HCT116 (cell line): ENCODE measurements at regions not wholly inside any gene's neighbourhood (a gene's known extent, or its start where the extent isn't known, plus 50 kb on each side); places are given as distances from the start of the nearest gene placed in this dataset.

Source experiments
- ATAC-seq: fragments of 200-7000 bp; cut with Tn5 transposase; 2 replicates; pipeline ENCODE4 v1.9.1; 2020; ENCODE audit warnings: mild to moderate bottlenecking, moderate library complexity
- BruUV-seq: library from RNA; stranded (reverse); fragments of 400-500 nt; replicated peaks from 2 replicates; lab custom pipeline; 2021; lab: Mats Ljungman, UMichigan
- CTCF ChIA-PET: fragments of 300-600 bp; sonication (Branson Sonifier 250); formaldehyde crosslinking; loops from one replicate; lab custom pipeline; 2021; ENCODE audit warnings: antibody characterized with exemption; lab: Charles Lee
- POLR2A ChIA-PET: fragments of 300-600, 350-600 bp; sonication (Branson Sonifier 250); formaldehyde crosslinking; loops from one replicate; lab custom pipeline; 2021; ENCODE audit warnings: antibody characterized with exemption; lab: Charles Lee
- RAD21 ChIA-PET, 2 experiments: fragments of 300-600 bp; sonication (Branson Sonifier 250); formaldehyde crosslinking; loops; one replicate each; lab custom pipeline; 2023; ENCODE audit warnings: low total read pairs in 2 of 2; ENCODE audit not compliant: uncharacterized antibody in 2 of 2, unreplicated experiment in 2 of 2, low non-redundant PET in 1 of 2; lab: Charles Lee
- DNase-seq: peaks from one replicate; pipeline ENCODE4 v3.0.0-alpha.2; 2010; ENCODE audit warnings: low read depth, low spot score
- H2AFZ ChIP-seq: fragments of 200-600 bp; shearing (Covaris generic), sonication (generic); 2 replicates; pipeline ENCODE4 v1.6.1; 2017; ENCODE audit warnings: low read depth, mixed run types, mixed read lengths, antibody characterized with exemption, low read length; ENCODE audit not compliant: poor library complexity, severe bottlenecking
- H3K27ac ChIP-seq: 2 replicates; pipeline ENCODE4 v1.5.1; 2012; ENCODE audit warnings: low read depth, low read length
- H3K27me3 ChIP-seq: fragments of 200-600 bp; sonication (generic); 2 replicates; pipeline ENCODE4 v1.6.1; 2016; ENCODE audit warnings: mixed run types, low read length, mixed read lengths; ENCODE audit not compliant: insufficient read depth
- H3K36me3 ChIP-seq, 2 experiments: fragments of 200-500 bp in 1 of 2; fragments of 200-600 bp in 1 of 2; sonication (Bioruptor generic) in 1 of 2; sonication (generic) in 1 of 2; 2 replicates each; pipeline versions ENCODE4 v1.5.1 to v1.6.1; 2014 to 2016; ENCODE audit warnings: low read length in 2 of 2, inconsistent platforms in 1 of 2, mixed read lengths in 1 of 2, mixed run types in 1 of 2; ENCODE audit not compliant: insufficient read depth in 2 of 2, control insufficient read depth in 1 of 2
- H3K4me1 ChIP-seq, 2 experiments: fragments of 200-600 bp in 1 of 2; sonication (generic) in 1 of 2; 2 replicates each; pipeline versions ENCODE4 v1.5.1 to v1.6.1; 2012 to 2017; ENCODE audit warnings: low read length in 2 of 2, inconsistent platforms in 1 of 2, mild to moderate bottlenecking in 1 of 2, mixed read lengths in 1 of 2, mixed run types in 1 of 2, moderate library complexity in 1 of 2; ENCODE audit not compliant: insufficient read depth in 2 of 2, control insufficient read depth in 1 of 2
- H3K4me2 ChIP-seq: fragments of 200-600 bp; sonication (generic); 2 replicates; pipeline ENCODE4 v1.6.1; 2017; ENCODE audit warnings: mixed run types, low read length, mixed read lengths
- H3K4me3 ChIP-seq, 2 experiments: fragments of 200-600 bp in 1 of 2; sonication (generic) in 1 of 2; replicated peaks in 1 of 2; 2 replicates each; pipeline ENCODE4 v1.5.1; 2011 to 2016; ENCODE audit warnings: low read length in 2 of 2, control low read depth in 1 of 2, low read depth in 1 of 2, mild to moderate bottlenecking in 1 of 2, mixed read lengths in 1 of 2, mixed run types in 1 of 2
- H3K79me2 ChIP-seq: fragments of 200-600 bp; sonication (generic); 2 replicates; pipeline ENCODE4 v1.6.1; 2017; ENCODE audit warnings: mild to moderate bottlenecking, mixed run types, low read length, moderate library complexity, mixed read lengths; ENCODE audit not compliant: insufficient read depth
- H3K9ac ChIP-seq: fragments of 200-600 bp; sonication (generic); 2 replicates; pipeline ENCODE4 v1.6.1; 2016; ENCODE audit warnings: low read length, mixed read lengths
- H3K9me2 ChIP-seq: fragments of 200-600 bp; sonication (generic), shearing (Covaris generic); 2 replicates; pipeline ENCODE4 v1.6.1; 2017; ENCODE audit warnings: mixed run types, mild to moderate bottlenecking, moderate library complexity; ENCODE audit not compliant: insufficient read depth
- H3K9me3 ChIP-seq, 2 experiments: fragments of 200-500 bp in 1 of 2; fragments of 200-600 bp in 1 of 2; sonication (Bioruptor generic) in 1 of 2; sonication (generic) in 1 of 2; 2 replicates each; pipeline ENCODE4 v1.6.1; 2014 to 2017; ENCODE audit warnings: low read length in 2 of 2, mixed read lengths in 2 of 2, inconsistent platforms in 1 of 2, low read depth in 1 of 2, mild to moderate bottlenecking in 1 of 2, mixed run types in 1 of 2, moderate library complexity in 1 of 2; ENCODE audit not compliant: control insufficient read depth in 1 of 2, insufficient read depth in 1 of 2
- H4K20me1 ChIP-seq: fragments of 200-600 bp; sonication (generic), shearing (Covaris generic); 2 replicates; pipeline ENCODE4 v1.6.1; 2017; ENCODE audit warnings: mixed run types, mild to moderate bottlenecking, moderate library complexity; ENCODE audit not compliant: insufficient read depth
- ATF3 ChIP-seq: IDR thresholded peaks from 2 replicates; pipeline ENCODE4 v1.6.1; 2012
- CBX3 ChIP-seq: IDR thresholded peaks from 2 replicates; pipeline ENCODE4 v1.6.1; 2012; ENCODE audit warnings: low read depth
- CEBPB ChIP-seq: IDR thresholded peaks from 2 replicates; pipeline ENCODE4 v1.6.1; 2012; ENCODE audit warnings: low read depth
- CTCF ChIP-seq, 3 experiments: fragments of 200-600 bp in 1 of 3; sonication (generic) in 1 of 3; IDR thresholded peaks in 2 of 3; conservative IDR thresholded peaks in 1 of 3; 2 replicates each; pipeline ENCODE4 v1.5.1; 2012 to 2017; ENCODE audit warnings: low read depth in 2 of 3, low read length in 2 of 3, antibody characterized with exemption in 1 of 3, borderline replicate concordance in 1 of 3, control low read depth in 1 of 3, mild to moderate bottlenecking in 1 of 3, mixed read lengths in 1 of 3, mixed run types in 1 of 3, moderate library complexity in 1 of 3; ENCODE audit not compliant: insufficient read depth in 1 of 3
- EGR1 ChIP-seq: IDR thresholded peaks from 2 replicates; pipeline ENCODE4 v1.6.1; 2012; ENCODE audit warnings: low read depth
- ELF1 ChIP-seq: IDR thresholded peaks from 2 replicates; pipeline ENCODE4 v1.6.1; 2012; ENCODE audit warnings: low read depth, borderline replicate concordance
- EZH2 ChIP-seq: fragments of 200-600 bp; sonication (generic); IDR thresholded peaks from 2 replicates; pipeline ENCODE4 v1.6.1; 2017; ENCODE audit warnings: antibody characterized with exemption, mixed run types
- EZH2phosphoT487 ChIP-seq: fragments of 200-600 bp; IDR thresholded peaks from 2 replicates; pipeline ENCODE4 v1.6.1; 2018; ENCODE audit warnings: antibody characterized with exemption, borderline replicate concordance
- FOSL1 ChIP-seq: IDR thresholded peaks from 2 replicates; pipeline ENCODE4 v1.6.1; 2012; ENCODE audit warnings: low read depth
- MAX ChIP-seq: IDR thresholded peaks from 2 replicates; pipeline ENCODE4 v1.6.1; 2012
- POLR2A ChIP-seq: IDR thresholded peaks from 2 replicates; pipeline ENCODE4 v1.7.0; 2011; ENCODE audit warnings: borderline replicate concordance; ENCODE audit not compliant: insufficient read depth, insufficient read length; ENCODE audit errors: extremely low read depth
- REST ChIP-seq: IDR thresholded peaks from 2 replicates; pipeline ENCODE4 v1.6.1; 2012; ENCODE audit warnings: low read depth
- SIN3A ChIP-seq: IDR thresholded peaks from 2 replicates; pipeline ENCODE4 v1.6.1; 2012; ENCODE audit warnings: low read depth
- SP1 ChIP-seq: IDR thresholded peaks from 2 replicates; pipeline ENCODE4 v1.6.1; 2012; ENCODE audit warnings: low read depth
- SRF ChIP-seq: IDR thresholded peaks from 2 replicates; pipeline ENCODE4 v1.6.1; 2012; ENCODE audit warnings: low read depth
- YY1 ChIP-seq: IDR thresholded peaks from 2 replicates; pipeline ENCODE4 v1.6.1; 2011; ENCODE audit warnings: low read length, low read depth, moderate library complexity, mild to moderate bottlenecking; ENCODE audit not compliant: insufficient replicate concordance; ENCODE audit errors: extremely low read depth
- ZFX ChIP-seq: fragments of 450-650 bp; IDR thresholded peaks from 2 replicates; pipeline ENCODE4 v1.6.1; 2017
- intact Hi-C: fragments of 100-400 bp; cut with micrococcal nuclease; formaldehyde crosslinking; loops from 2 replicates; pipeline ENCODE4 v1.10.0; 2022

- TF ChIP-seq REST (no peak), MAX (no peak), ZFX (no peak), SP1 (no peak), YY1 (no peak)
Measured at GRCh38 chr5:159426694-159427093, 96.4 kb upstream of the IL12B start (continued).

- H3K4me3 ChIP-seq: no peak overlapping the region
- CTCF ChIA-PET: no interaction called here
- H3K9ac ChIP-seq: no peak overlapping the region
- DNase-seq (no peak), ATAC-seq (no peak)
- RAD21 ChIA-PET: no interaction called here
- no peaks in the 10 kb centered on the region for H4K20me1 ChIP-seq
- no peaks in the 10 kb centered on the region for H3K79me2 ChIP-seq
- H3K9me3 ChIP-seq: no peaks in the 10 kb centered on the region
- H2AFZ ChIP-seq: no peak overlapping the region
- no peaks in the 10 kb centered on the region for H3K36me3 ChIP-seq
- H3K4me2 ChIP-seq: no peak overlapping the region
- BruUV-seq: no TSS peak
- H3K27me3 ChIP-seq: no peaks in the 10 kb centered on the region
- H3K27ac ChIP-seq: no peak overlapping the region
- POLR2A ChIA-PET: no interaction called here
- intact Hi-C loops: no loop called here
- no peaks in the 10 kb centered on the region for H3K9me2 ChIP-seq
- H3K4me1 ChIP-seq: no peaks in the 10 kb centered on the region
- no peak for TF ChIP-seq FOSL1
- TF ChIP-seq ATF3: no peak
- no peak for TF ChIP-seq EGR1
- TF ChIP-seq SIN3A: no peak
- TF ChIP-seq POLR2A: no peak
- no peak for TF ChIP-seq CTCF (IDR thresholded peaks at IDR 0.05 in 2 of 3, conservative IDR thresholded peaks at IDR 0.05 in 1 of 3; ENCODE audit: borderline replicate concordance in 1 of 3, insufficient read depth in 1 of 3, low read depth in 2 of 3, low read length in 2 of 3)
- no peak for TF ChIP-seq SP1
- TF ChIP-seq EZH2: no peak
- TF ChIP-seq ELF1: no peak
- no peak for TF ChIP-seq SRF
- TF ChIP-seq ZFX: no peak
- no peak for TF ChIP-seq CBX3
- TF ChIP-seq CEBPB: no peak
- TF ChIP-seq EZH2phosphoT487: no peak
- no peak for TF ChIP-seq YY1
Measured at GRCh38 chr5:159427180-159428012, 97.1 kb upstream of the IL12B start.
